GM19438 (cell line): ENCODE measurements at regions not wholly inside any gene's neighbourhood (a gene's known extent, or its start where the extent isn't known, plus 50 kb on each side); places are given as distances from the start of the nearest gene placed in this dataset.

Source experiments
- ATAC-seq: cut with Tn5 transposase; IDR thresholded peaks from one replicate; pipeline ENCODE4 v1.9.1; 2021; ENCODE audit warnings: low read depth; ENCODE audit not compliant: unreplicated experiment

GRCh38 chr9:81833563-81834345, 94.5 kb upstream of the SPATA31D4 start:
- ATAC-seq: no peak

- no peak for ATAC-seq
Measured at GRCh38 chr9:81841333-81841732, 86.9 kb upstream of the SPATA31D4 start.

- no peak for ATAC-seq
Measured at GRCh38 chr9:81844131-81844567, 84.1 kb upstream of the SPATA31D4 start.

- ATAC-seq: no peak
Measured at GRCh38 chr9:81847181-81847915, 80.9 kb upstream of the SPATA31D4 start.

- no peak for ATAC-seq
Measured at GRCh38 chr9:81848472-81848871, 79.8 kb upstream of the SPATA31D4 start.

- ATAC-seq: no peak
Measured at GRCh38 chr9:81849631-81850259, 78.5 kb upstream of the SPATA31D4 start.

GRCh38 chr9:81850724-81851123, 77.5 kb upstream of the SPATA31D4 start:
- ATAC-seq: no peak

GRCh38 chr9:81851340-81851739, 76.9 kb upstream of the SPATA31D4 start:
- no peak for ATAC-seq

- no peak for ATAC-seq
Measured at GRCh38 chr9:81852820-81853219, 75.4 kb upstream of the SPATA31D4 start.

- ATAC-seq: no peak
Measured at GRCh38 chr9:81855538-81855937, 72.7 kb upstream of the SPATA31D4 start.

GRCh38 chr9:81858657-81859430, 69.4 kb upstream of the SPATA31D4 start:
- no peak for ATAC-seq

- no peak for ATAC-seq
Measured at GRCh38 chr9:81860581-81860980, 67.6 kb upstream of the SPATA31D4 start.

GRCh38 chr9:81861644-81862043, 66.6 kb upstream of the SPATA31D4 start:
- ATAC-seq: no peak

GRCh38 chr9:81868145-81868544, 60.1 kb upstream of the SPATA31D4 start:
- ATAC-seq: no peak

- ATAC-seq: no peak
Measured at GRCh38 chr9:81871695-81872094, 56.5 kb upstream of the SPATA31D4 start.

- ATAC-seq: no peak
Measured at GRCh38 chr9:81874250-81874649, 54.0 kb upstream of the SPATA31D4 start.

- ATAC-seq: no peak
Measured at GRCh38 chr9:81874931-81875330, 53.3 kb upstream of the SPATA31D4 start.

GRCh38 chr9:81877047-81877446, 51.2 kb upstream of the SPATA31D4 start:
- no peak for ATAC-seq
